Stimulated activated CD8-positive, alpha-beta memory T cell treated with anti-CD3 and anti-CD28 coated beads, Interleukin-7, amount 100 ng/mL, for 4 hours (primary cell): ENCODE measurements at regions not wholly inside any gene's neighbourhood (a gene's known extent, or its start where the extent isn't known, plus 50 kb on each side); places are given as distances from the start of the nearest gene placed in this dataset.

Source experiments
- DNase-seq, 2 donors: peaks; one replicate each; pipeline ENCODE4 v3.0.0-alpha.2; 2020; ENCODE audit warnings: low read depth in 2 of 2

- DNase-seq = no peak
Measured at GRCh38 chr5:104247260-104247659, 684.7 kb upstream of the NUDT12 start.

GRCh38 chr5:104241046-104241445 lies 678.5 kb upstream of the NUDT12 start:
- no peak for DNase-seq

GRCh38 chr5:104237586-104237985 lies 675.0 kb upstream of the NUDT12 start:
- no peak for DNase-seq

GRCh38 chr5:104223885-104224773 lies 661.5 kb upstream of the NUDT12 start:
- DNase-seq = no peak

GRCh38 chr5:104218200-104218599 lies 655.6 kb upstream of the NUDT12 start:
- DNase-seq = no peak

- DNase-seq = no peak
Measured at GRCh38 chr5:104213216-104213615, 650.6 kb upstream of the NUDT12 start.

GRCh38 chr5:104199771-104200170 lies 637.2 kb upstream of the NUDT12 start:
- no peak for DNase-seq

GRCh38 chr5:104198156-104198555 lies 635.6 kb upstream of the NUDT12 start:
- no peak for DNase-seq

- DNase-seq = no peak
Measured at GRCh38 chr5:104189909-104190308, 627.3 kb upstream of the NUDT12 start.

GRCh38 chr5:104189031-104189430 lies 626.4 kb upstream of the NUDT12 start:
- no peak for DNase-seq

- no peak for DNase-seq
Measured at GRCh38 chr5:104187656-104188055, 625.1 kb upstream of the NUDT12 start.

GRCh38 chr5:104186510-104186909 lies 623.9 kb upstream of the NUDT12 start:
- DNase-seq = no peak

GRCh38 chr5:104186100-104186499 lies 623.5 kb upstream of the NUDT12 start:
- DNase-seq = no peak

GRCh38 chr5:104184264-104184663 lies 621.7 kb upstream of the NUDT12 start:
- no peak for DNase-seq

GRCh38 chr5:104178829-104179456 lies 616.4 kb upstream of the NUDT12 start:
- no peak for DNase-seq

- no peak for DNase-seq
Measured at GRCh38 chr5:104178066-104178465, 615.5 kb upstream of the NUDT12 start.

GRCh38 chr5:104177651-104178050 lies 615.1 kb upstream of the NUDT12 start:
- no peak for DNase-seq

GRCh38 chr5:104172976-104173375 lies 610.4 kb upstream of the NUDT12 start:
- no peak for DNase-seq

- DNase-seq = no peak
Measured at GRCh38 chr5:104171958-104172690, 609.5 kb upstream of the NUDT12 start.

- DNase-seq = no peak
Measured at GRCh38 chr5:104170926-104171325, 608.3 kb upstream of the NUDT12 start.

GRCh38 chr5:104146652-104147051 lies 584.1 kb upstream of the NUDT12 start:
- no peak for DNase-seq

GRCh38 chr5:104139840-104140239 lies 577.3 kb upstream of the NUDT12 start:
- no peak for DNase-seq

- DNase-seq = no peak
Measured at GRCh38 chr5:104130320-104130719, 567.7 kb upstream of the NUDT12 start.
